ENCODE measurements at regions not wholly inside any gene's neighbourhood (a gene's known extent, or its start where the extent isn't known, plus 50 kb on each side); places are given as distances from the start of the nearest gene placed in this dataset.
"Not testable (repeated sequence)": the region's sequence is repeated elsewhere in the genome, so short reads cannot be mapped to it uniquely, and the experiment has no call there.

DNA sequence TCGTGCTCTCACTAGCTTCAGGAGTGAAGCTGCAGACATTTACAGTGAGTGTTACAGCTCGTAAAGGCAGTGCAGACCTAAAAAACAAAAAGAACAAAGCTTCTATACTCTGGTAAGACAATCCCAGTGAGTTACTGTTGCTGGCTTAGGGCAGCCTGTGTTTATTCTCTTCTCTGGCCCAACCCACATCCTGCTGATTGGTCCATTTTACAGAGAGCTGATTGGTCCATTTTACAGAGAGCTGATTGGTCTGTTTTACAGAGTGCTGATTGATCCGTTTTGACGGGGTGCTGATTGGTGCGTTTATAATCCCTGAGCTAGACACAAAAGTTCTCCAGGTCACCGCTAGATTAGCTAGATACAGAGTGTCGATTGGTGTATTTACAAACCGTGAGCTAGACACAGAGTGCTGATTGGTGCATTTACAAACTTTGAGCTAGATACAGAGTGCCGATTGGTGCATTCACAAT lies 158.0 kb downstream of the KLRB1 start:
- DNase-seq (ENCODE audit: low spot score): not testable (repeated sequence)

DNA sequence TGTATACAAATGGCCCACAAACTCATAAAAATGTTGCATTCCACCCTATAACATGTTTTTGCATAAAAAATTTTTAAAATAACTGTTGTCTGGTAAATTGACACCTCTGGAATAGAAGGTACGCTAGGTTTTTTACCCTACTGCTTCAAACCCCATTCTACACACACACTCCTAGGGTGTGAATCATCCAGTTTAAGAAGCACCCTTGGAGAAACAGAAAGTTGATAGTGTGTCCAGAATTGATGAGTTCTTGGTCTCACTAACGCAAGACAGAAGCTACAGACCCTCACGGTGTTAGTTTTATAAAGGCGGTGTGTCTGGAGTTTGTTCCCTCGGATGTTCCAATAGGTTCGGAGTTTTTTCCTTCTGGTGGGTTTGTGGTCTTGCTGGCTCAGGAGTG lies 158.5 kb downstream of the KLRB1 start:
- DNase-seq (ENCODE audit: low spot score): no peak

DNA sequence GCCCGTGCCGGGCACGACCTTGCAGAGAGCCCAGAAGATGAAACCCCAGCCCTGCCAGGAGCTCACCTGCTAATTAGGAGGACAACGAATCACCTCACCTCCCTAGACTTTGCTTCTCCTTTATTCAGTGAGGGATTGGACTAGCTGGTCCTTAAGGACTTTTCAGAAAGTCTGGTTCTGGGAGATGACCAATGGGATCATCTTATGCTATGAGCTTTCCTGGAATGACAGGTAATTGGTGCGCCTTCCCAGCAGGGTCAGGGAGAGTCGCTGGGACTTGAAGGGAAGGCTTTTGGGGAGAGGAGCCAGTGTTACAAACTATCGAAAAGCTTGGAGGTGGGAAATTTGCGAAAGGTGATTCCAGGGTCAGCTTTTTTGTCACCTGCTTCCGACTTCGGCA lies 159.1 kb downstream of the KLRB1 start:
- not testable (repeated sequence) for DNase-seq (ENCODE audit: low spot score)

DNA sequence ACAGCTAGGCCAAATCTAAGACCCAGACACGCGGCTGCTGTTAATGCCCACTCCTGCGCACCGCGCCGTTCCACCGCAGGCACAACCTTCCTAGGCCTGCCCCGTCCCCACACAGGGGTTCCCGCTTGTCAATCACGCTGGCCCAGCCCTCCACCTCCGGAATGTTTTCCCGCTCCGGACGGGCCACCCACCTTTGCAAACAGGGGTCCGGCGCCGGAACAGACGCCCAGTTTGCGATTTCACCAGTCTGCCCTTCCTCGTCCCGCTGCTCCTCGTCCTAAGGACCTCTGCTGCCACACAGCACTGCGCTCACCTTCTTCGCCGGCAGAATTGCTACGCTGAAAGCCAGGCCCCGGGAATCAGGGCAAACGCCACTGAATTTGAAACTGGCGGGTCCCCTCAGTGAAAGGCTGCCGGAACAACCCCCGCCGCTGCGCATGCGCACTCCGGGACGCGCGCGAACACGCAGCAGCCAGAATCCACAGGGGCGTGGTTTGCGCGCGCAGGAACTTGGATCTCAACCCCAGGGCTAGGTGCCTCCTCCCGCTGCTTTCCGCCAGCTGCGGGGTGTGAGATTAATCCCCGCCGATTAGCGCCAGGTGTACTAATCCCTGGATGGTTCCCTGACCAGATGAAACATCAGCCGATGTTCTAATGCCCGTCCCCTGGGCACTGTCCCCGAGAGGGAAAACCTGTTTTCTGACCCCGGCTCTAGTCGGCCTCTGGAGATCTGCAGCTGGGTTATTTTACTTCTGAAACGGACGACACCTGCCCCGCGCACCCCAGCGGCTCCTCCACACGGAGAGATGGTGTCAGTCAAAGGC lies 159.7 kb downstream of the KLRB1 start:
- peak; percentile 92 for DNase-seq (ENCODE audit: low spot score)

DNA sequence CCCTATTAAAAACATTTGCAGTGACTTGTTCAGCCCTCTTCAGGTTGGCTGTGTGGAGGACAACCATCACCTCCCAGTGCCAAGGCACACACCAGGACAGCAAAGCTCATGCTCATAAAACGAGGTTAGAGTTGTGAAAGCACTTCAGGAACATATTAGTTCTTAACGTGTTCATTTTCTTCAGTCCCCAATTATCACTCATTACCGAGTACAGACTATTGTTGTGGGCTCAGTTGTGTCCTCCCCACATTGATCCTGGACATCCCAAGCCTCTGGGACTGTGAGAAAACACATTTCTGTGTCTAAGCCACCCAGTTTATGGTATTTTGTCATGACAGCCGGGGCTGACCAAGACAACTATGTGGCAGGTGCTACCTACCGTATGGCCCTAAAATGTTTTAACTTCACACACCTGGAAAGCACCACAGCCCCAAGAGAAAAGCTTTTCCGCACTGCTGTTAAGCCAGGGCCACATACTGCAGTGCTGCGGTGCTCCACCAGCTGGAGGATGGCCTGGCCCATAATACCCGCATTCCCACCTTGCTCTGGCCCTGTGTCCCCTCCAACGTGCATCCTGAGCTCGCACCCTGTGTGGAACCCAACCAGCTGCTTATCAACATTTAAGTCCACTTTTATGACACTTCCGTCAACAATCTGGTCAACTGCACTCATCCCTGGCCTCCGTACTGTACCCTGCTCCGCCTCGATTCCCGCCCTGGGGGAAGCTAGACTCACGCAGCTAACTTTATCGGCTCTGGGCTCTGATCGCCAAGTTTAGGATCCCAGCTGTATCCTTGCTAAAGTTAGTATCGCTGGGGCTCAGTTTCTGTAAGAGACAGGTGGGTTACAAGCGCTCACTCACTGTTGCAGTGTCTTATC lies 160.6 kb downstream of the KLRB1 start:
- DNase-seq (ENCODE audit: low spot score): not testable (repeated sequence)

DNA sequence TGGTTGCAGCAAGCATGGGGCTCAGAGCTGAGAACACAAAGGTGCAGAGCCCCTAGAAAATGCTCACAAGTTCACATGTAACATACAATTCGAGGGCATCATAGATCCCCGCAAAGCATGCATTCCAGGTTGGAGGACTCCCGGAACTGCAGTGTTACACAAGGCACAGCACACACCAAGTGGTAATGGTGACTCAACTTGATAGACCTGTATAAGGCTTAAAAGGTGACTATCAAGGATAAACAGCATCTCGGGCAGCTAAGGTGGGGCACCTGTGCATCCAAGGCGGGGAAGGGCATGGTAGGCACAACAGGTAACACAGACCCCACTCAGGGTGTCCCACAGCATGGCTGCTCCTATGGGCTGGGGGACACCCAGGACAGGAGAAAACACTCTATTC lies 167.3 kb downstream of the KLRB1 start:
- not testable (repeated sequence) for DNase-seq (ENCODE audit: low spot score)

DNA sequence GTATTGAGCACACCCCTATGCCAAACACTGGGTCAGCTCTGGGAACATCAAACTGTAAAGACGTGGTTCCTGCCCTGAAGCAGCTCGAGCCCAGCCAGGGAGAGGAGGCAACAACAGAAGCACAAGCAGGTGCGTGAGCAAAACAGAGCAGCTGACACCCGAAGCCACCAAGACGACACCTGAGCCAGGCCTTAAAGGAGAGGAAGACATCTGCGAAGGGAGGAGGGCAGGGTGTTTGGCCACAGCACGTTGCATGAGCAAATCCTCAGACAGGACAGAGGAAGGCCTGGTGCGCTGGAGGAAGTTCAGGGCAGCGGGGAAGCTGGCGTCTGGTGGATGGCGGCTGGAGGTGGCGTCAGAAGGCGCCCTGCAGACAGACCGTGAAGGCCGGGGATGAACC lies 172.0 kb downstream of the KLRB1 start:
- DNase-seq (ENCODE audit: low spot score): peak; percentile 41

DNA sequence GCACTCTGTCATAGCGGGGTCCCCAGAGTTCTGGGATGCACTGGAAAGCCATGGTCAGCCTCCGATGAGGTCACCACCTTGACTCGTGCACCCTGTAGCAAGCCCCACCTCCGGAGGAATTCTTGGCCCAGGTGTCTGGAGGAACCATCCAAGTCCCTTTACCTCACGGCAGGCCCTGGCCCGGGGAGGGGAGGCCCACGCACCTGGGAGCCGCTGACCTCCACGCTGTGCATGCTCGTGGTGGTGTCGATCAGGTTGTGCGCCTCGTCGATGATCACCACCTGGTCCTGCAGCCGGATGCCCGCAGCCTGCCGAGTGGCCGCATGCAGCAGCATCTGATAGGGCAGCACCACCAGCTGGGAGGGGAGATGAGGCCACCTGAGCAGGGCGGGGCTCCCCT lies 177.3 kb downstream of the KLRB1 start:
- not testable (repeated sequence) for DNase-seq (ENCODE audit: low spot score)

DNA sequence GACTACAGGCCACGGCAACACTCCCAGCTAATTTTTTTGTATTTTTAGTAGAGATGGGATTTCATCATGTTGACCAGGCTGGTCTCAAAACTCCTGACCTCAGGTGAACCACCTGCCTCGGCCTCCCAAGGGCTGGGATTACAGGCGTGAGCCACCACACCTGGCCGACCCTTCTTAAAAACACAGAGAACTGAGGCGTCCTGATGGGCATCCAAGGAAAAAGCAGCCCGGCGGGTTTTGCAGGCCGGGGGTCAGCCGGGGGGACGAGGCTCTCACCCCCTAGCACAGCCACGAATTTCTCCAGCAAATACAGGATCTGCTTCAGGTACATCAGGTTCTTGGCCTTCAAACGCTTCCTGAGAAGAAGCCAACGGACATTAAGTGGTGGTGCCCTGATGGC lies 178.9 kb downstream of the KLRB1 start:
- not testable (repeated sequence) for DNase-seq (ENCODE audit: low spot score)

DNA sequence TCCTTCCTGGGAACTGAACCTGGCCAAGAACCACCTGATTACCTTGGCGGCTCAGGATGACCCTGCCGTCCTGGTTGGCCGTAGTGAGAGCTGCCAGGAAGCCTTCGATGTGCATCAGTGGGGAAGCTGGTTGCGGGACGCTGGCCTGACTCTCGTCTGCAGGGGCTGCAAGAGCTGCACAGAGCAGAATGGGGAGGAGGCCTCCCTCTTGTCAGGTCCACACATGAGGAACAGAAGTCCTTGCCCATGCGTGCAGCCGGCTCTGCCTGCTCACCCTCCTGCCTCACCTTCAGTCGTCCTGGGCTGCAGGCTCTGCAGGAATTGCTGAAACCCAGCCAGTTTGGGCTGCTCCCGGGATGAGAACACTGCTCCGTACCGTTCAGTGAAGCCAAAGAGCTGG lies 182.3 kb downstream of the KLRB1 start:
- not testable (repeated sequence) for DNase-seq (ENCODE audit: low spot score)

DNA sequence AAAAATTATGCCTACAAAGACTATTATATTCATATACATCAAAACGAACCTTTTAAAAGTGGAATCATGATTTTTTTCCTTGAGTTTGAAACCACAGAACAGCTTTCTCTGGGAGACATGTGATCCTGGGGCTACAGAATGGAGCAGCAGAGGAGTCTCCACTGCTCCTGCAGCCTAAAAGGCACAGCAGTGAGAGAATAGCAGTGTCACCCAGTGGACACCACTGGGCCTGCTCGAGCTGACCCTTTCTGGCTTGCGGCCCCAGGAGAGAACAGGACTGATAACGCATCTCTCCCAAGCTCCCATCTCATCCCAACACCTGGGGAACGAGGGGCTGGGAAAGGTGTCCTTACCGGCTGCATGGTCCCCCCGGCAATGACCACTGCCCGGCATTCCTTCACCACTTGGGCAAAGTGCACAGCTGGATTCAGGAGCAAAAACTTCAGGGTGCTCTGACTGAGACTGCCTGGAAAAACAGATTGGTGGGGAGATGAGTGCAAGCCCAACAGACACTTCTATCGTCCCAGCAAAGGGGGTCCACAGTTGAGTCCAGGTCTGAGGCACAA lies 183.5 kb downstream of the KLRB1 start:
- DNase-seq (ENCODE audit: low spot score): not testable (repeated sequence)

DNA sequence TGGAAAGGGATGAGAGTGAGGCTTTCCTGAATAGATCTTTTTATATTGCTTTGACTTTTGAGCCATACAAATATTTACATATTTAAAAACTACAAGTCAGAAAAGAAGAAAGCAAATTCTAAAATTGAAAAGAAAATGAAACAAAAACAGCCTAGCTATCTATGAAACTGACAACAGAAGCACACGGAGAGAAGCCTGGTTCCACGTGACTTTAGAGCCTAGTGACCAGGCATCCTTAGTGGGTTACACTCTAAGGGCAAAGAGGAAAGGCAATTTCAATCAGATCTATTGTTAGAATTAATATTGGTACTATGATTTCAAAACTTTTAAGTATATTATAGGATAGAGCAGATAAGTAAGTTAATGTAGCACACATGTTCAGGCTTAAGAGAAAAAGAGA lies 185.0 kb downstream of the KLRB1 start:
- DNase-seq (ENCODE audit: low spot score): not testable (repeated sequence)

DNA sequence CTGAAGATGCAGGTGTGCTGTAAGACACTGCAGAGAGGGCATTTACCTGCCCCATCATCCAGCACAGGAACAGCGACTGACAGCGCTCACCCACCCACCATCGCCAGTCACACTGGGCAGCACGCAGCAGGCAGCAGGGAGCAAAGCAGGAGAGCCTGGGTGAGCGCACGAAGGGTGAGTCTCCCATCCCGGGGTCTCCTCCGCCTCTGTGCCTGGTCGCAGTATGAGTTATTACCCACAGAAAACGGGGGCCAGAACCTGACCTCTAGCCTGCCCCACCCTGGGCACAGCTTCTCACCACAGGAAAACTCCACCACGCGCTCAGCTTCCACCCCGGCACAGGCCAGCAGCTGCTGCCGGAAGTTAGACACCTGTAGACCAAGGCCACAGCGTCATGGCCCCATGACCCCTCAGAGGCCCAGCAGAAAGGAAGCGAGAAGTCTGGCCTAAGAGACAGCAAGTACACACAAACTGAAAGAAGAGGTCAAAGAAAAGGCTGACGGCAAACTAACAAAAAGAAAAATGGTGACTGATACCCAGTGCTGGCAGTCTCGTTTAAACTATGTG lies 186.1 kb downstream of the KLRB1 start:
- not testable (repeated sequence) for DNase-seq (ENCODE audit: low spot score)

DNA sequence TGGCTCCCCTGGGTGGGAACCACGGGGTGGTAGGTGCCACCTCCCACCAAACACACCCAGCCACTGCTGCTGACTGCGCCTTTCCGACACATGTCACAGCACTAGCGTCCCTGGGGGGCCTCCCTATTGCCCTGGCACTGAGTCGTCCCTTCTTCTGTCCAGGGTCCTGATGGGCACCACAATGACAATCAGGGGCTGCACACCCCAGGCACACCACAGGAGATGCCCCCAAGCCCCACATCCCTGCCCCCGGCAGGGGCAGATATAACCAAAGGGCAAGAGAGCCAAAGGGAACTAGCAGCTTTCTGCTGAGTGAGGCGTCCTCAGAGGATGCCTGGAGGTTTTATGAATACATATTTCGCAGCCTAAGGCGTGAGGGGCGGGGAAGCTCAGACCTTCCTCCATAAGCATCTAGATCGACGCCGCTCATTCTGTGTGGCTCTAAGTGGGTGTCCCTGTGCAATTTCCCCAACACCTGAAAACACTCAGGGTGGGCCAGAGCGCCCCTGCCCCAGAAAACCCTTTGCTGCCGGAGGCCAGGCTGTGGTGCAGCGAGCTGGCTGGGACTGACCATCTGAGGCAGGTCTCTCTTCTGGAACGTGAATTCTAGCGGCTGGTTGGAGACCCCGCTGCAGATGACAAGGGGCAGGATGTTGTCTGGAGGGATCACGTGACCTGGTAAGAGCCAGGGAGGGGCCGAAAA lies 186.7 kb downstream of the KLRB1 start:
- DNase-seq (ENCODE audit: low spot score): not testable (repeated sequence)

DNA sequence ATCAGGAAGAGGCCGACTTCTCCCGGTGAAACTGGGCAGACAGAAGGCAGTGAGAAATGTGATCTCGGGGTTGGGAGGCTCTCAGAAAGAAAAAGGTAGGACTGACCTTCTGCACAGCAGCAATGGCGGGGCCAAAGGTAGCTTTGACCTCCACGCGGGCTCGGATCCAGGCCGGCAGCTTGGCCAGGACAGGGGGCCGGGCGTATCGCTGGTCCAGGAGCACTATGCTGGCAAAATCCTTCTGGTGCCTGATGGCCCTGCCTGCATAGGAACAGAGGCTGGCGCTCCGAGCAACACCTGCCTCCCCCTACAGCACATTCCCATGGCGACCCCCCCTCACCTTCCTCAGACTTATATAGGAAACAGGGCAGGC lies 189.1 kb downstream of the KLRB1 start:
- DNase-seq (ENCODE audit: low spot score): not testable (repeated sequence)

DNA sequence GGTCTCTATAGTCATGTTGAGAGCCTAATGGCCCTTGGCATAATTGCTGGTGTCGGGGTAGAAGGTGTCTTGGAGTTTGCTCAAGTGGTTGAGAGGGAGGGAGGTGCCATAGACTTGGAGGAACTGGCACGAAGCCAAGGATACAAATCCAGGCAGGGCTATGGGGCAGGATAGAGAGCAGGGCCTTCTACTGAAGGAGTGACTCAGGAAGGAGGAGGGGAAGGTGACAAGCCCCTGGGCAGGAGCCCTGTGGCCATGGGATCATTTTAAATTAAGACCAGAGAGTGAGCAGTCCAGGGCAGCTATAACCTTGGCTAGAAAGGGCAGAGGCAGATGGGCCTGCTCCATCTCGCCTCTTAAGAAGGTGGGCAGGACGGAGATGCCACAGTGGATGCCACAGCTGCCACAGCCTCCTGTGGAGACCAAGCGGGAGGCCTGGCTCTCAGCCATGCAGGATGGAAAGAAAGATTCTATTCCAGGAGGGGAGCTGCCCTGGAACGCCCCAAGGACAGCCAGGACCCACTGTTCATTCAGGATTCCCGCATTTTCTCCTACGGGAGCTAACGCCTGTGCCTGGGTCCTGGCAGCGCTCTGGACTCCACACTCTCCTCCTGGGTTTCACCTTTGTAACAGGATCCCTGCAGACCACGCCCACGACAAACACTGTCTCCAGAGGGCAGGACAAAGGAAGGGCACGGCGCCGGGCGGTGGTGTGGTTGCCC lies 189.6 kb downstream of the KLRB1 start:
- DNase-seq (ENCODE audit: low spot score): not testable (repeated sequence)

DNA sequence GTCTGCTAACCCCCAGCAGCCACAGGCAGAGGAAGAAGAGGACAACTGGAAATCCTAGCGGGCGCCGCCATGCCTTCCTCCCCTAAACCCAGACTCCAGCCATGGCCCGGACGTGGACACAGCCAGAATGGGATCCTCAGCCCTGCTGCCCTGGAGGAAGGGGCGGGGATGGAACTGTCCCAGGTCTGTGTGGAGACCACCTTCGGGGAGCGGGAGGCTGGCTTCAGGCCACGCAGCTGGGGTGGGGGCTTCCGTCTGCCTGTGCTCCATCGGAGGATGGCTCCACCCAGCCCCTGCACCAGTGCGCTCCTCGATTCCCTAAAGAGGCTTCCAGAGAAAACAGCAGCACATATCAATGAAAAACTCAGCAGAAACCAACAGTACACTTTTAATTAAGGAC lies 190.4 kb downstream of the KLRB1 start:
- DNase-seq (ENCODE audit: low spot score): not testable (repeated sequence)

DNA sequence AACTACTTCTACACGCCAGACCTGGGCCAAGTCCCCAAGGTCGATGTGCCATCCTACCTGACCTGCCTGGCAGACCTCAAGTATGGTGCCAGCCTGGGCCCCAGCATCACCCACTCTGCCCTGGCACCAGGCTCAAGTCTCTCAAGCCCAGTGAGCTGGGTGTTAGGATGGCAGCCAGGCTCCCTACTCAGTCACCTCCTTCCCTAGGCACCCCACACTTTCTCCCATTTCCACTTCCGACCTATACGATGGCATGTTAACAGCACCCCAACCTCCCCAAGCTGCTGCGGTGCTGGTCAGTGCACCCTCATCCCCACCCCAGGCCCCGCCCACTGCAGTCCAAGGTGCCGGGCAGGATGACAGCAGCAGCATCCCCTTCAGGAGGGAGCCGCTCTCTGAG lies 191.4 kb downstream of the KLRB1 start:
- not testable (repeated sequence) for DNase-seq (ENCODE audit: low spot score)

DNA sequence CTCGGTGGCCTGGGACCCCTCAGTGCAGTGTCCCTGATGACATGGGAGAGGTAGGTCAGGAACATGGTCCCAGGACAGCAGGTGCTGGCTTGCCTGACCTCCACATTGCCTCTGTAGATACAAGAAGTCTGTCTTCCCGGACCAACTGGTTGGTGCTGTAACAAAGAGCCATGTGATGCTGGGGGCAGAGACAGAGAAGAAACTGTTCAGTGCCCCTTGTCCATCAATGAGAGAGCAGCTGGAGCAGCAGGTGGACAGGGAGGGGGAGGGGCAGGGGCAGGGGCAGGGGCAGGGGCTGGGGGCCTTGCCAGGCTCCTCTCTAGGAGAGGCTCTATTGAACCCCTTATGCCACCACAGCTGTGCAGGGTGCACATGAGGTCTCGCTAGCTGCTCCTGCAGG lies 191.8 kb downstream of the KLRB1 start:
- not testable (repeated sequence) for DNase-seq (ENCODE audit: low spot score)

DNA sequence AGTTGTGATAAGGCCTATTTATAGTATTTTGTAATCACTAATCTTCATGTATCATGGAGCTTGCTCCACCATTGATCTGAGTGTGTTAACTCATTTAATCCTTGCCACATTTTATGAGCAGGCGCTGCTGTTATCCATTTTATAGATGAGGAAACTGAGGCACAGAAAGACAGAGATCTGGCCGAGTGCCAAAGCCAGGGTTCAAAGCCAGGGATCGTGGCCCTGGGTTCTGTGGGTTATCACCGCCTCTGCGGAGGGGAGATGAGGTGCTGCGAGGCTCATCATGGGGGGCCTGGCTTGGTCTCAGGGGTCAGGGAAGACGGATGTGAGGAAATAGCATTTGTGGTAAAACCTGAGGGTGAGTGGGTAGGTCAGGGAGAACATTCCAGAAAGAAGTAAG lies 193.9 kb downstream of the KLRB1 start:
- DNase-seq (ENCODE audit: low spot score): not testable (repeated sequence)

DNA sequence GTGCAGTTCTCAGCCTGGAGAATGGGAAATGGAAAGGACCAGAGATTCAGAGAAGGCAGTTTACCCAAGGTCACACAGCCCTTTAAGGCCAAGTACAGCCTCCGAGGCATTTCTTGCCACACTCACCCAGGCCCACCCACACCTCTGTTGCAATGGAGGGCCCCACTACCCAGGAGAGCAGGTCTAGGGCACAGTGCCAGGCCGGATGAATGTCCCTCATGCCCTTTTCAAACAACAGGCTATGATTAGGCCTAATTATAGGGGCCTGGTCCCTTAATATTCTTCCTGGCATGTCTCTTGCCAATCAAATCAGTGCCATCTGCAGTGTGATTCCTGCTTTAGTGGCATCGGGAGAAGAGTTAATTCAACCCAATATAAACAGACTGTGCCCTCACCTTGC lies 195.3 kb downstream of the KLRB1 start:
- not testable (repeated sequence) for DNase-seq (ENCODE audit: low spot score)

All from CD4-positive, alpha-beta T cell treated with Interleukin-2 at 100 ng/mL for 4 hours (primary cell).